Effector memory CD8-positive, alpha-beta T cell (primary cell): ENCODE measurements at regions not wholly inside any gene's neighbourhood (a gene's known extent, or its start where the extent isn't known, plus 50 kb on each side); places are given as distances from the start of the nearest gene placed in this dataset.

Experiments
- ATAC-seq: fragments of 150-1000 bp; cut with Tn5 transposase; replicated peaks from 2 replicates; pipeline ENCODE4 v1.10.0; 2021; ENCODE audit warnings: mild to moderate bottlenecking, moderate library complexity
- DNase-seq, 3 experiments: peaks; one replicate each; pipeline ENCODE4 v3.0.0; 2021
- H3K27ac Mint-ChIP-seq, 2 donors: one replicate each; pipeline ENCODE4 v1.8.0; 2022; ENCODE audit warnings: mild to moderate bottlenecking in 2 of 2, mixed read lengths in 2 of 2, moderate library complexity in 2 of 2
- H3K27me3 Mint-ChIP-seq, 2 donors: one replicate each; pipeline ENCODE4 v1.8.0; 2022; ENCODE audit warnings: mixed read lengths in 2 of 2
- H3K36me3 Mint-ChIP-seq: one replicate; pipeline ENCODE4 v1.8.0; 2022; ENCODE audit warnings: mild to moderate bottlenecking, moderate library complexity, mixed read lengths; ENCODE audit not compliant: insufficient read depth
- H3K4me1 Mint-ChIP-seq, 2 donors: one replicate each; pipeline ENCODE4 v1.8.0; 2022; ENCODE audit warnings: low read depth in 2 of 2, mixed read lengths in 2 of 2
- H3K4me3 Mint-ChIP-seq, 2 donors: one replicate each; pipeline ENCODE4 v1.8.0; 2022; ENCODE audit warnings: mild to moderate bottlenecking in 2 of 2, mixed read lengths in 2 of 2, moderate library complexity in 2 of 2
- H3K9me3 Mint-ChIP-seq, 2 donors: one replicate each; pipeline ENCODE4 v1.8.0; 2022; ENCODE audit warnings: mixed read lengths in 2 of 2

DNA sequence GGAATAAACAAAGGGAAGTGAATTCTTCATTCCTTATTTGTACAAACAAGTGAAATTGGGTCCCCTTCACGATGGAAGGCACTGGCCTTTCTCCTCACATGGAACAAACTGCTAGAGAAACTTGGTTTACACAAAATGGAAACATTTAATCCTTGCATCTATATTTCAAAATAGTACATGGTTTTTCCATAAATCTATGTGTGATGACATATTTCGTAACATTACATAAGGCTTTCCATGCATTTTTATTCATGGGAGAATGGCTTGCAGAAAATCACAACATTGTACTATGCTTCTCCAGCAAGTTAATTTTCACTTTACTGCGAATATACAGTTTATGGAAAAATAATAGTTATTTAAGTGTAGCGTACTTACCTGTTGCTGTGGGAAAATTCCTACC lies 81.0 kb upstream of the CDIN1 start:
- H3K9me3 Mint-ChIP-seq: no peaks in the 10 kb centered on the region
- H3K36me3 Mint-ChIP-seq: no peaks in the 10 kb centered on the region
- H3K4me1 Mint-ChIP-seq: no peaks in the 10 kb centered on the region
- peaks cover 7 to 16% of the 10 kb centered on the region in 2 donors for H3K27me3 Mint-ChIP-seq
- no peak overlapping the region for H3K27ac Mint-ChIP-seq
- no peak overlapping the region for H3K4me3 Mint-ChIP-seq
- no peak for ATAC-seq
- DNase-seq: no peak

DNA sequence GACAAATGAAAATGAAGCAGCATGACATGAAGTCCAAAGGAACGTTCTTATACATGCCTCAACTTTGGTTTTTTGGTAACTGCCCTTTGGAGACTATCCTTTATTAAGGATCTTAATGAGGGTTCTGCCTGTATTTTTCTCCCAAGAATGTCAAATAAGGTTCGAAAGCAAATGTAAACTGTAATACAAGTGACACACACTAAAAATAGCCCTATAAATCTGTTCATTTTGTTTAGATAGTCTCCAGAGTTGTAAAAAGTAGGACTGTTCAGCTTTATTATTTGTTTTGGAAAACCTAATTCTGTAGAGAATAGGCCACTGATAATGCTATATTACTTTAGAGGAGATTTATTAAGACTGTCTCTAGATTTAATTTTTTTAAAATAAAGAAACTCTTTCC lies 80.5 kb upstream of the CDIN1 start:
- DNase-seq (no peak), ATAC-seq (no peak)
- Mint-ChIP-seq H3K4me1 (no peaks in the 10 kb centered on the region), H3K27ac (no peak overlapping the region), H3K36me3 (no peaks in the 10 kb centered on the region), H3K4me3 (no peak overlapping the region), H3K9me3 (no peaks in the 10 kb centered on the region), H3K27me3 (peaks cover 7 to 20% of the 10 kb centered on the region in 2 donors)

DNA sequence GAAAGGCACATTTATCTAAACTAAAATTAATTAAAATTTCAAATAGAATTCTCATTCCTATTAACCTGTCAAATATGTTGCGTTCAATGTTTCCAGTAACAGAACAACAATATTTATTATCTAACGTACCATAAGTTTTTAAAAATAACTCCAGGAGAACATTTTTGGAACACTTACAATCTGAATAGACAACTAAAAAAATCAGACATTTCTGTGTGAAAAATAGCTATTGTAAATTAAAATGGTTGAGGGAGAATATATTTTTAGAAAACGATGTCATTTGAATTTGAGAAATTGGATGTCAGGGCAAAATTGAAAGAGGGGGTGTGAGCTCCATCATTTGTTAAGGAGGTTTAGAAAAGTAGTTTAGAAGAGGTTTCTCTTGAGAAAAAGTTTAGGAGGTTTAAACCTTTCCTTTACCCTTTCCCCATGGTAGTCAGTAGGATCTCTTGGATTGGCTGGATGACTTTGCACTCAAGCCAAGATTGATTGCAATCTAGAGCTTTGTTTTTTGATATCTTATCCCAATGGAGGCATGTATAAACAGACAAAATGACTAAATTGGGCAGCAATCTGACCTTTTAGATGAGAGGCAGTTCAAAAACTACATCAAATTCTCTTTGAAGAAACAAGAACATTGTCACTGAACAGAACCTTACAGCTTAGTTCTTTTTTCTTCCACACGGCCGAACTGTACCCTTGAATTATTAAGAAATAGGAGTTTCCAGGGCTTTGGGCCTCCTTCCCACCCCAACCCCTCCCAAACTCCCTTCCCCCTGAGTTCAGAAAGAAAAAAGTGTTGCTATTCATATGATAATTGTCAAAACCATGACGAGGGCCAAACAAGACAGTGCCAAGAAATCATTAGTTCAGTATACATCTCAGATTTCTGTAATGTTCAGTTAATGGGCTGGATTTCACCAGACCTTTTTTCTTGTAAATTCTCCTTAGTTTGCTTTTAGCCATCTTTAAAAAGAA lies 79.7 kb upstream of the CDIN1 start:
- Mint-ChIP-seq H3K27ac (no peak overlapping the region), H3K27me3 (peaks cover 2 to 18% of the 10 kb centered on the region in 2 donors), H3K4me1 (no peaks in the 10 kb centered on the region), H3K36me3 (no peaks in the 10 kb centered on the region), H3K9me3 (no peaks in the 10 kb centered on the region), H3K4me3 (no peak overlapping the region)
- DNase-seq (no peak), ATAC-seq (no peak)

DNA sequence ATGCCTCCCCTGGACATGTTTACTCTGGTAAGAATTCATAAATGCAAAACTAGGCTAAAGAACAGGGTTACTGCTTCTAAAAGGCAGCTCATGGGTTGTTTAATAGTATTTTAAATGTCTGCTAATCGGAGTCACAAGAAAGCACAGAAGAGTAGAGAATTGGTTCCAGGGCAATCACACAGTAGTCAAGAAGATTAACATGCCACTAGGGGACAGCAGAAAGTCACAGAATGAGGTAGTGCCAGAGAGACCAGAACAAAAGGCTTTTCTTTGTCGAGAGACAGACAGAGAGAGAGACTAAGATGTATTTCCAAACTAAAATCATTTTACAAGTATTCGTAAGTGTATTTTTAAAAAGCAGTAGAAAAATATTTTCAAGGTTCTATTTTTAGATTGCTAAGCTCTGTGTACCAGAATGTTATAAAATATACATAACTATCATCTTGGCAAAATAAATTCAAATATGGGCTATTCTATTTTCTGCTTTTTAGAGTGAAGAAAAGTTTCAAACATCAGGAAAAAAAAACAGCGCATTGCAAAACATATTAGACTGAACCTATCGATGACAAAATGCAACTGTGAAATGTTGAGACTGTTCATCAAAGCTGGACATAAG lies 78.3 kb upstream of the CDIN1 start:
- ATAC-seq: no peak
- no peaks in the 10 kb centered on the region for H3K36me3 Mint-ChIP-seq
- DNase-seq: no peak
- no peak overlapping the region for H3K4me3 Mint-ChIP-seq
- H3K9me3 Mint-ChIP-seq: no peaks in the 10 kb centered on the region
- H3K27me3 Mint-ChIP-seq: peaks cover 0 to 20% of the 10 kb centered on the region in 2 donors
- no peak overlapping the region for H3K27ac Mint-ChIP-seq
- H3K4me1 Mint-ChIP-seq: no peaks in the 10 kb centered on the region

DNA sequence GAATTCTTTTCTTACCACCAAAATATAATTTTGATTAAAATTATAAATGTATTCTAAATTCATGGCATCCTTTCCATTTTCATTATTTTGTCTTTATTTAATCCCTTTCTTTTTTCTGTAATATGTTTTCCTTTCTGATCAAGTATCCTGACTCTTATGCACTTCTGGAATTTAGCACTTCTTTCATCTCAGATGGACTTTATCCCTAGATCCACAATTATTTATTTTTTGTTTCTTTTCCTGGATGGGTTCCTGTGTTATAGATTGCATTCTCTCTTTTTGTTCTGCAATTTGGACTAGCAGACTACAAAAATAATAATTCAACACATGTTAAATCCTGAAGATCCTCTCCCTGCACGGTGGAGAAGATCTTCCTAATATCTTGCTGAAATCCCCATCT lies 76.9 kb upstream of the CDIN1 start:
- Mint-ChIP-seq H3K9me3 (no peaks in the 10 kb centered on the region), H3K27ac (no peak overlapping the region), H3K4me3 (no peak overlapping the region), H3K36me3 (no peaks in the 10 kb centered on the region), H3K27me3 (peaks cover 0 to 20% of the 10 kb centered on the region in 2 donors), H3K4me1 (no peaks in the 10 kb centered on the region)
- DNase-seq: no peak
- ATAC-seq: no peak

DNA sequence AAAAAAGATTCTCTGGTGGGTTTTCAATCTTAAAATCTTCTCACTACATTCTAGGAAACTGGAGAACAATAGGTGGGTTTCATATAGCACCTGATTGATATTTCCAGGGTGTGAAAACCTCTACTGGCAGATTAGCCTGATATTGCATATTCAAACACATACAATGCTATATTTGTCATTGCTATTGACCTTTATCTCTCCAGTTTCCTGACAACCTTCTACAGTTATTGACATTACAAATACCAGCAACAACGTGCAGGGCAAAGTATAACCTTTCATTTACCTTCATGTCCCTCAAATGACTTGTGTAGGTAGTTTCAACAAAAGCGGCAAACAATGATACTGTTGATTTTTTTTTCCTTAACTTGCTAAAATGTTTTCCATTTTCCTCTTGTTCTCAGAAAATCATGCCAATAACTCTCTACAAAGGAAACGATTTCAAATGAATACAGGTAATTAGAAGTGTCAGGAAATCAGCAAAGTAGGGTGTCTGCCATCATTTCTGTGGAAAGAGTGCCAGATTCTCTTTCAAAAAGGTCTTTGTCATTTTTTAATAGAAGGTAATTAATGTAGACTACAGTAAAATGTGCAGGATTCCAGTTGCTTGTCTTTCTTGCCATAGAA lies 72.6 kb upstream of the CDIN1 start:
- Mint-ChIP-seq H3K36me3 (no peaks in the 10 kb centered on the region), H3K27ac (no peak overlapping the region), H3K4me1 (no peaks in the 10 kb centered on the region), H3K4me3 (no peak overlapping the region), H3K9me3 (no peaks in the 10 kb centered on the region), H3K27me3 (peaks cover 3 to 32% of the 10 kb centered on the region in 2 donors)
- no peak for DNase-seq
- no peak for ATAC-seq

DNA sequence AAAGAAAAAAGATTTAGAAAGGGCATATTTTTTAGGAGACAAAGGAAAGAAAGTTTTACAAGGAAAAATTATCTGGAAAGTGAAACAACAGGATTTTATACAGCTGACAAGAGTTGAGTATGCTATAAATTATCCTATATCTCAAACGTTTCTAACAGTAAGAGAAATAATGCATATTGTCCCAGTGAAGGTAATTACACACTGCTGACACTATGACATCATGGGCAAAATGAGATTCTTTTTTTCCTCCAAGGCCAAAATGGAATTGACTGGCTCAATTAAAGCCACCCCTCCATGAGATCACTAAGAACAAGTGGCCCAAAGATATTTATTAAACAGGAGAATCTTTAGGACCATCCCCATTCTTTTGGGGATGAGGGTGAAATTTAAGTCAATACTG lies 72.0 kb upstream of the CDIN1 start:
- Mint-ChIP-seq H3K4me3 (no peak overlapping the region), H3K9me3 (no peaks in the 10 kb centered on the region), H3K27me3 (peaks cover 4 to 32% of the 10 kb centered on the region in 2 donors), H3K4me1 (no peaks in the 10 kb centered on the region), H3K36me3 (no peaks in the 10 kb centered on the region), H3K27ac (no peak overlapping the region)
- no peak for DNase-seq
- ATAC-seq: no peak

DNA sequence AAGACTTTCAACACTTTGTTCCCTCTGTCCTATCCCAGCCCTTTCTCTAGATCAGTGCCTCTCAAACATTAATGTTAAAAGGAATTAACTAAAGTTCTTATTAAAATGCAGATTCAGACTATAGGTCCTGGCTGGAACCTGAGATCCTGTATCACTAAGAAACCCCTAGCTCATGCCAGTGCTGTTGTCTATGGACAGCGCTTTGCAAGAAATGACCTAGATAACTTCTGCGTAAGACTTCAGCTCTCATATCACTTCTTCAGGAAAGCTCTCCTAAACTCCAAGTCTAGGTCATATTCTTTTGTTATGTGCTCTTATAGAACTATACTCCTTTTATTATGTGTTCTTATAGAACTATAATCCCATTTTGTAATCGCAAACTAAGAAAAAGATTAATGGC lies 67.8 kb upstream of the CDIN1 start:
- Mint-ChIP-seq H3K4me1 (no peaks in the 10 kb centered on the region), H3K36me3 (no peaks in the 10 kb centered on the region), H3K9me3 (no peaks in the 10 kb centered on the region), H3K27ac (no peak overlapping the region), H3K27me3 (peaks cover 4 to 14% of the 10 kb centered on the region in 2 donors), H3K4me3 (no peak overlapping the region)
- DNase-seq (no peak), ATAC-seq (no peak)

DNA sequence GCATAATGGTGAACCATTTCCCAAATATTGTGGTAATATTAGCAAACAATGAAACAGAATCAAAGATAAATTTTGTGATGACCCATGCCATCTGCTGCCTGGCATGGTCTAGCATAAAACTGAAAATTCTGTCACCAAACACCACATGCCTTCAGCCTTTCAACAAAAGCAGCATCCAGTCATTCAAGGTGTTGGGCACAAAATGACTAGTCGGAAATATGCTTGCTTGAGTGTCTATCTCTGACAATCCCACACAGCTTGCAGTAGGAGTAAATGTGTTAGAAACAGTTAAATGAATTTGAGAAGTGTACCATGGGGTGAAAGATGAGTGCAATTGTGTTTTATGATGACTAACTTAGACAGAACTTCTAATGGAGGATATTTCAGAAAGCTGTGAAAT lies 61.7 kb upstream of the CDIN1 start:
- peaks cover 12 to 19% of the 10 kb centered on the region in 2 donors for H3K27me3 Mint-ChIP-seq
- peaks cover 0 to 4% of the 10 kb centered on the region in 2 donors for H3K9me3 Mint-ChIP-seq
- no peak for DNase-seq
- ATAC-seq: no peak
- no peak overlapping the region for H3K4me3 Mint-ChIP-seq
- H3K36me3 Mint-ChIP-seq: no peaks in the 10 kb centered on the region
- no peak overlapping the region for H3K27ac Mint-ChIP-seq
- no peaks in the 10 kb centered on the region for H3K4me1 Mint-ChIP-seq

DNA sequence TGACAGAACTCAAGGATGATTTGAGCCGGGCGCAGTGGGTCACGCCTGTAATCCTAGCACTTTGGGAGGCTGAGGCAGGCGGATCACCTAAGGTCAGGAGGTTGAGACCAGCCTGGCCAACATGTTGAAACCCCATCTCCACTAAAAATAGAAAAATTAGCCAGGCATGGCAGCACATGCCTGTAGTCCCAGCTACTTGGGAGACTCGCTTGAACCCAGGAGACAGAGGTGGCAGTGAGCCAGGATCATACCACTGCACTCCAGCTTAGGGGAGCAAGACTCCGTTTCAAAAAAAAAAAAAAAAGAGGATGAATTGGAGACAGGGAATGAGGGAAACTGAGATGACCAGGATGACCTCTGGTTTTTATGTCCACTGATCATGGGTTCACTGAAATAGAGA lies 60.4 kb upstream of the CDIN1 start:
- no peak for ATAC-seq
- DNase-seq: no peak
- Mint-ChIP-seq H3K4me3 (no peak overlapping the region), H3K36me3 (no peaks in the 10 kb centered on the region), H3K27me3 (peaks cover 12 to 19% of the 10 kb centered on the region in 2 donors), H3K27ac (no peak overlapping the region), H3K9me3 (peaks cover 0 to 4% of the 10 kb centered on the region in 2 donors), H3K4me1 (no peaks in the 10 kb centered on the region)

DNA sequence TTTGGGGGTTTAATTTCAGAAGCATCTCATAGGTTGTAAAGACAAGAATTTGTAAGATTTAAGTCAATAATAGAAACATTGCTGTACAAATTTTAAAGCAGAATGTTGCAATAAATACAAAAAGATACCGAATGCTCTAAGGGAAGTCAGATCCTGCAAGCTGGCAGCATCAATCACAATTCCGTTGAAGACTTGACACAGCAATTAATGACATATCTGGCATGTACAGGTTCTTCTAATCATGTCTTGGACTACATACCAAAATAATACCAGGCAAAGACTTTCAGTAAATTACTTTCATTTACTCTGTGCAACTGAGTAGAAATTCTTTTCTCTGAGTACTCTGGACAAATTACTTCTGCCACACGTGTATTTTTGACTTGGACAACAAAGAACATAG lies 54.0 kb upstream of the CDIN1 start:
- ATAC-seq (no peak), DNase-seq (no peak)
- Mint-ChIP-seq H3K4me1 (no peaks in the 10 kb centered on the region), H3K9me3 (peaks cover 0 to 2% of the 10 kb centered on the region in 2 donors), H3K4me3 (no peak overlapping the region), H3K27me3 (peaks cover 12 to 19% of the 10 kb centered on the region in 2 donors), H3K36me3 (no peaks in the 10 kb centered on the region), H3K27ac (no peak overlapping the region)

DNA sequence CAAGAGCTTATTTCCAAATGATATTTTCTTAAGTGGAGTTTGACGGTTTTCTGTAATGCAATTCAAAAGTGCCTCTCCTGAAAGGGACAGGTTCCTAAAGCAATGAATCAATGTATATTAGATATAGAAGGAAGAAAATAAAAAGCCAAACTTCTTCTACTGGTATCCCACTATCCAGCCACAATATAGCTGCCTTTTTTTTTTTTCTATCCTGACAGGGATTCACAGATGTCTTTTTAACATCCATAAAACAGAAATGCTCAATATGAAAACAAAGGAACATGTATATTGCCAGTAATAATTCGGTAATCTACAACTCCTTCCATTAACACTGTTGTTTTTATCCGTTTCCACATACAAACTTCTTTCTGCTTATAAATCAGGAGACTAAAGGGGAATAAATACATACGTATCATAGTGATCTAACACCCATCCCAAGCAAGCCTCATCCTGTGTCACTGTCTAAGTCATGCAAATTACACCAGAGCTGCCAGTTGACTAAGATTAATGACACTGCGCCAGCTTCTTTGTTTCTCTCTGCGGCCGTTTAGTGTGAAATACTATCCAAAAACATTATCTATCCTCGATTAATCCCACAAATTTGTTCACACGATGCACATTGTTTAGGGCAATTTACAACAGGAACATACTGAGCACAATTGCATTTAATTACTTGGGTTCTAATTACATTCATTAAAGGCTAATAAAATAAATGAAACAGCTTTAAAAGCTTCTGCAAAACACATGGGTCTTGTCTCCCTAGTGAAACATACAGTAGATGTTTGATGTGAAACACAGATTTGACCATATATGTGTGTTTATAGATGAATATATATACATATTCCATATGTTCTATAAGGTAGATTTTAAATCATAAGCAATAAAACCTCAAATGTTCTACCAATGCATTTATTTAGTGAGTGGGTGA lies 51.9 kb upstream of the CDIN1 start:
- no peaks in the 10 kb centered on the region for H3K4me1 Mint-ChIP-seq
- no peaks in the 10 kb centered on the region for H3K9me3 Mint-ChIP-seq
- H3K36me3 Mint-ChIP-seq: no peaks in the 10 kb centered on the region
- DNase-seq: no peak
- ATAC-seq: no peak
- no peak overlapping the region for H3K4me3 Mint-ChIP-seq
- peaks cover 24% of the 10 kb centered on the region in 2 donors for H3K27me3 Mint-ChIP-seq
- no peak overlapping the region for H3K27ac Mint-ChIP-seq
